Hypothalamus (tissue), 51 donors: ENCODE measurements at regions not wholly inside any gene's neighbourhood (a gene's known extent, or its start where the extent isn't known, plus 50 kb on each side); places are given as distances from the start of the nearest gene placed in this dataset.
A peak's percentile ranks its signal among the peaks of the same experiment; 100 is the strongest.

ENCODE experiments used
- DNase-seq, 51 donors: peaks; one replicate each; lab custom pipeline; 2025; lab: John Stamatoyannopoulos, UW

- DNase-seq, result peak in 1 of 51 donors; percentile 11
Observed at GRCh38 chr14:98890556-98891340, 381.2 kb downstream of the BCL11B start.

GRCh38 chr14:98893675-98894074, 378.3 kb downstream of the BCL11B start:
- DNase-seq, result no peak

GRCh38 chr14:98894600-98894999, 377.4 kb downstream of the BCL11B start:
- no peak for DNase-seq

- DNase-seq, result no peak
Observed at GRCh38 chr14:98896449-98896848, 375.5 kb downstream of the BCL11B start.

GRCh38 chr14:98897605-98898309, 374.2 kb downstream of the BCL11B start:
- no peak for DNase-seq

- DNase-seq, result no peak
Observed at GRCh38 chr14:98899441-98899840, 372.6 kb downstream of the BCL11B start.

GRCh38 chr14:98900236-98900635, 371.8 kb downstream of the BCL11B start:
- no peak for DNase-seq

GRCh38 chr14:98900798-98901197, 371.2 kb downstream of the BCL11B start:
- no peak for DNase-seq

GRCh38 chr14:98901511-98902205, 370.3 kb downstream of the BCL11B start:
- DNase-seq, result no peak

GRCh38 chr14:98903371-98903770, 368.6 kb downstream of the BCL11B start:
- no peak for DNase-seq

- no peak for DNase-seq
Observed at GRCh38 chr14:98904677-98905076, 367.3 kb downstream of the BCL11B start.

- peak in 4 of 51 donors; percentile 3 to 22 (median 11) for DNase-seq
Observed at GRCh38 chr14:98906123-98906995, 365.6 kb downstream of the BCL11B start.

GRCh38 chr14:98907271-98907670, 364.7 kb downstream of the BCL11B start:
- no peak for DNase-seq

GRCh38 chr14:98908050-98908449, 363.9 kb downstream of the BCL11B start:
- DNase-seq, result no peak

GRCh38 chr14:98909251-98909944, 362.6 kb downstream of the BCL11B start:
- no peak for DNase-seq

GRCh38 chr14:98910061-98910460, 361.9 kb downstream of the BCL11B start:
- no peak for DNase-seq

GRCh38 chr14:98912655-98913054, 359.3 kb downstream of the BCL11B start:
- no peak for DNase-seq

- no peak for DNase-seq
Observed at GRCh38 chr14:98913967-98914650, 357.9 kb downstream of the BCL11B start.

GRCh38 chr14:98914942-98915341, 357.1 kb downstream of the BCL11B start:
- DNase-seq, result no peak
